ENCODE measurements at regions not wholly inside any gene's neighbourhood (a gene's known extent, or its start where the extent isn't known, plus 50 kb on each side); places are given as distances from the start of the nearest gene placed in this dataset.
"Not testable (repeated sequence)": the region's sequence is repeated elsewhere in the genome, so short reads cannot be mapped to it uniquely, and the experiment has no call there.

DNA sequence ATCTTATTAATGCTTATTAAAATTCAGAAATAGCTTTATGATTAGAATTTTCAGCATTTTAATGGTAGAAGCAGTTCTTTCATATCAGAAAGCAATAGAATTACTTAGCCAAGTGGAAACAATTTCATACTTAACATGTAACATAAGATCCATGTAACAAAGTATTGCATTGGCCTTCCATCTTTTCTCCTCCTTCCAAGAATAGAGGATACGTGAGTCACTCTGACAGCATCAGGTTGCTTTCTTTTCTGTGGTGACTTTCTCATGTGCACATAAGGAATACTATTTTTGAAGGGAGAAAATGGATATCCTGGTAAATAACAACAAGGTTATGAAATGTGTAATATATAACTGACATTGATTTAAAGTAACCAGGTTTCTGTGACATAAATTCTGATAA is 272.2 kb downstream of the ANXA1 start:
- TF ChIP-seq, protein P1, sequence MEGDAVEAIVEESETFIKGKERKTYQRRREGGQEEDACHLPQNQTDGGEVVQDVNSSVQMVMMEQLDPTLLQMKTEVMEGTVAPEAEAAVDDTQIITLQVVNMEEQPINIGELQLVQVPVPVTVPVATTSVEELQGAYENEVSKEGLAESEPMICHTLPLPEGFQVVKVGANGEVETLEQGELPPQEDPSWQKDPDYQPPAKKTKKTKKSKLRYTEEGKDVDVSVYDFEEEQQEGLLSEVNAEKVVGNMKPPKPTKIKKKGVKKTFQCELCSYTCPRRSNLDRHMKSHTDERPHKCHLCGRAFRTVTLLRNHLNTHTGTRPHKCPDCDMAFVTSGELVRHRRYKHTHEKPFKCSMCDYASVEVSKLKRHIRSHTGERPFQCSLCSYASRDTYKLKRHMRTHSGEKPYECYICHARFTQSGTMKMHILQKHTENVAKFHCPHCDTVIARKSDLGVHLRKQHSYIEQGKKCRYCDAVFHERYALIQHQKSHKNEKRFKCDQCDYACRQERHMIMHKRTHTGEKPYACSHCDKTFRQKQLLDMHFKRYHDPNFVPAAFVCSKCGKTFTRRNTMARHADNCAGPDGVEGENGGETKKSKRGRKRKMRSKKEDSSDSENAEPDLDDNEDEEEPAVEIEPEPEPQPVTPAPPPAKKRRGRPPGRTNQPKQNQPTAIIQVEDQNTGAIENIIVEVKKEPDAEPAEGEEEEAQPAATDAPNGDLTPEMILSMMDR (IDR thresholded peaks at IDR 0.05), result no peak
- TF ChIP-seq POLR2A (IDR thresholded peaks at IDR 0.05), result no peak
- intact Hi-C loops (cut with DNase I; ENCODE audit: low total_unique reads), result no loop called here
- WGBS, 2 donors, result 58 to 70% methylated on average over 1 of the region's 1 CpG

DNA sequence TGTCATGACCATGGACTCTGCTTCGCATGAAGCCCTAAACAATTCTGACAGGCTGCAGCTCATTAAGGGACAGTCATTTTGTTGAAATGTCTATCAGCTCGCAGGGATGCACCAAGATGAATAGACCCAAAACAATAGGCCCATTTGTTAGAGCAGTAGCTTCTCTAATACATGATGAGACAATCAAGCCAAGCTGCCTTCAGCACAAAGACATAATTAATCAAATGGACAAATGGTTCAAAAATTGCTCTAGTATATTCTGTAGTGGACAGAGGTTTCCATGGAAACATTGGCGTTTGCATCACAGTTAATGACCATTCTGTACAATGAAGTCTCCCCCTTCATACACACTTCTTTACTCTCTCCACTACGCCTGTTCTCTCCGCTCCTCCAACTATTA is 274.6 kb downstream of the ANXA1 start:
- H3K27ac ChIP-seq, result no peak overlapping the region
- H3K4me1 ChIP-seq, result no peaks in the 10 kb centered on the region
- no peak overlapping the region for H3K4me3 ChIP-seq
- TF ChIP-seq, protein P1 (IDR thresholded peaks at IDR 0.05), result no peak
- TF ChIP-seq POLR2A (IDR thresholded peaks at IDR 0.05), result no peak
- H3K36me3 ChIP-seq (ENCODE audit: low read depth, missing control alignments), result no peaks in the 10 kb centered on the region
- WGBS, 2 donors, result 47 to 50% methylated on average over 5 of the region's 5 CpGs
- no peaks in the 10 kb centered on the region for H3K27me3 ChIP-seq
- intact Hi-C loops (cut with DNase I; ENCODE audit: low total_unique reads), result no loop called here
- H3K9me3 ChIP-seq, result no peaks in the 10 kb centered on the region
- DNase-seq, result no peak

More for the DNA sequence above, 272.2 kb downstream of the ANXA1 start:
- no peak overlapping the region for H3K4me3 ChIP-seq
- no peaks in the 10 kb centered on the region for H3K27me3 ChIP-seq
- no peak overlapping the region for H3K27ac ChIP-seq
- DNase-seq, result no peak
- H3K36me3 ChIP-seq (ENCODE audit: low read depth, missing control alignments), result no peaks in the 10 kb centered on the region
- no peaks in the 10 kb centered on the region for H3K9me3 ChIP-seq
- H3K4me1 ChIP-seq, result no peaks in the 10 kb centered on the region

DNA sequence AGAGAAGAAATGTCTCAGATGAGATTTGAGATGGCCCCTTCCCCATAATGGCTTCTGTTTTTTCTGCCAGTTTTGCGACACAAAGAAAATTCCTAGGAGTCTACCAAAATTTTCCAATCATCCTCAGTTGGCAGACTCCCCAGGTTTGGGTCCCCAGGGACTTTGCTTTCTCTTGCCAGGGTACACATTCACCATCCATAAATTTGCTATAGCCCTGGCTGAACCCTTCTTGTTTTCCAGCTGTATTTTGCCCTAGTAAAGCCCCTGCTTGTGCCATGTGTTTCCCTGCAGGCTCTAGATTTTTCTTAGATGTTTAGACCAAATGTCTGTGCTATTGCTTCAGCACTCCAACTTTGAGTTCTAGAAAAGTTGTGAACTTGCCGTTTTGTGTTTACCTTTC is 283.2 kb downstream of the ANXA1 start:
- TF ChIP-seq, protein P1 (IDR thresholded peaks at IDR 0.05), result no peak
- TF ChIP-seq POLR2A (IDR thresholded peaks at IDR 0.05), result no peak
- intact Hi-C loops (cut with DNase I; ENCODE audit: low total_unique reads), result no loop called here
- no peaks in the 10 kb centered on the region for H3K4me1 ChIP-seq
- no peaks in the 10 kb centered on the region for H3K9me3 ChIP-seq
- no peaks in the 10 kb centered on the region for H3K27me3 ChIP-seq
- DNase-seq, result no peak
- no peaks in the 10 kb centered on the region for H3K36me3 ChIP-seq (ENCODE audit: low read depth, missing control alignments)
- 88% methylated on average over 2 of the region's 2 CpGs for WGBS, 2 donors
- H3K27ac ChIP-seq, result no peak overlapping the region
- no peak overlapping the region for H3K4me3 ChIP-seq

DNA sequence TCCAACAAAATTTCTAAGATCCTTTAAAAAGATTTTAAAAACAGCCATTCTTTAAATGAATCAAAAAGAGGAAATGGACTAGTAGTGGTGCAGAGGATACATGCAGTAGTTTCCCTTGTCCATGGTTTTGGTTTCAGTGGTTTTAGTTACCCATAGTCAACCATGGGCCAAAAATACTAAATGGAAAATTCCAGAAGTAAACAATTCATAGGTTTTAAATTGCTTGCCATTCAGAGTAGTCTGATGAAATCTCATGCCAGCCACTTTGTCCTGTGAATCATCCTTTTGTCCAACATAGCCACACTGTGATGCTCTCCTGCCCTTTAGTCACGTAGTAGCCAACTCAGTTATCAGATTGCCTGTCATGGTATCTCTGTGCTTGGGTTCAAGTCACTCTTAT is 286.1 kb downstream of the ANXA1 start:
- no peak overlapping the region for H3K4me3 ChIP-seq
- H3K4me1 ChIP-seq, result no peaks in the 10 kb centered on the region
- intact Hi-C loops (cut with DNase I; ENCODE audit: low total_unique reads), result no loop called here
- WGBS, 2 donors, result 70 to 76% methylated on average over 1 of the region's 1 CpG
- H3K27ac ChIP-seq, result no peak overlapping the region
- no peaks in the 10 kb centered on the region for H3K36me3 ChIP-seq (ENCODE audit: low read depth, missing control alignments)
- TF ChIP-seq POLR2A (IDR thresholded peaks at IDR 0.05), result no peak
- TF ChIP-seq, protein P1 (IDR thresholded peaks at IDR 0.05), result no peak
- DNase-seq, result no peak
- H3K27me3 ChIP-seq, result no peaks in the 10 kb centered on the region
- H3K9me3 ChIP-seq, result no peaks in the 10 kb centered on the region

DNA sequence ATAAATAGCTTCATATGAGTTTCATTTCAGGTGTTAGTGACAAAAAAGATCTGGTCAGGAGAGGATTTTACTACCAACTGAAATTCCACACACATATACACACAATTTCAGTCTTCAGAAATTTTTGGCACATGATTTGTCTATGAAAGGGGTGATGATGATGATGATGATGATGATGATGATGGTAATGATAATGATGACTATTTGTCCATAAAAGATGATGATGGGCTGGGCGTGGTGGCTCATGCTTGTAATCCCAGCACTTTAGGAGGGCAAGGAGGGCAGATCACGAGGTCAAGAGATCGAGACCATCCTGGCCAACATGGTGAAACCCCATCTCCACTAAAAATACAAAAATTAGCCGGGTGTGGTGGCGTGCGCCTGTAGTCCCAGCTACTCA is 288.2 kb downstream of the ANXA1 start:
- H3K4me3 ChIP-seq; H3K27ac ChIP-seq; H3K36me3 ChIP-seq (ENCODE audit: low read depth, missing control alignments); H3K4me1 ChIP-seq; H3K27me3 ChIP-seq; intact Hi-C loops (cut with DNase I; ENCODE audit: low total_unique reads); H3K9me3 ChIP-seq; DNase-seq: not testable (repeated sequence)
- 86 to 94% methylated on average over 6 of the region's 6 CpGs for WGBS, 2 donors

Measured in testis (tissue), 2 donors.